ENCODE measurements at regions not wholly inside any gene's neighbourhood (a gene's known extent, or its start where the extent isn't known, plus 50 kb on each side); places are given as distances from the start of the nearest gene placed in this dataset.

DNA sequence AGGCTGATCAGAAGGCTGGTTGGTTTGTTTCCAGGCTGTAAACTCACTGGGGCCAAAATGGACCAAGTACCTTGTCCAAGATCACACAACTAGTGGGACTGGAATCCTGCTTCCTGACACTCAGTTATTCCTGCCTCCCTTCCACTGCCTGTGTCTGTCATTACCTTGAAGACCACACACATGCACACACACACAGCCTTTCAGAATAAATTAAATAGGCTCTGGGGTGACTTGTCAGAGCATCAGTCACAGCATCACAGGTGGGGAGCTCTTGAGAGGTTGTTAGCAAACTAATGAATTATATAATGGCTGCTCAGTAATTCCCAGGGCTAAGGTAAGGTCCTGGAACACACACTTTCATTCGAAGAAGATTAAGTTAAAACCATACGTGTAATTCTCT, 231.8 kb downstream of the UACA start:
- DNase-seq (ENCODE audit: extremely low read depth, low read depth), result no peak
- no peak for TF ChIP-seq CTCF (IDR thresholded peaks at IDR 0.05; ENCODE audit: low read depth, low read length, missing control alignments)

GRCh38 chr15:70530906-70531305, 232.5 kb downstream of the UACA start:
- DNase-seq (ENCODE audit: extremely low read depth, low read depth), result no peak
- no peak overlapping the region for H3K4me3 ChIP-seq (replicated peaks; ENCODE audit: low read depth, low read length)
- no peak for TF ChIP-seq CTCF (IDR thresholded peaks at IDR 0.05; ENCODE audit: low read depth, low read length, missing control alignments)

More for the DNA sequence above, 231.8 kb downstream of the UACA start:
- H3K4me3 ChIP-seq (replicated peaks; ENCODE audit: low read depth, low read length), result no peak overlapping the region

DNA sequence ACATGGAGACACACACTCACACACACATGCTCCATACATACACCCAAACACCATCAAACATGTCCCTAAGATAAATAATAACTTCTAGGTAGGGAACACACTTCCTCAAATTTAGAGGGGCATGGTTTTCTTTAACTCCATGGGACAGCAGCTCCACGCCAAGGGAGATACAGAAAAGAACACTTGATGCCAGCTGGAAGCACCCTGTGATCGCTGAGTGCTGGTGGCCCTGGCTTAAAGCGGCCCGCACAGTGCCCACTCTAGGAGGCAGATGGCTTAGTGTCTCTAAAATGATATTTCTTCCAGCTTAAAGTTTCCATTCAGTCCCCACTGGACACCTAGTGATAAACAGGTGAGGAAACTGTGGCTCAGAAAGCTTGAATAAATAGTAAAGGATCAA, 232.9 kb downstream of the UACA start:
- no peak overlapping the region for H3K4me3 ChIP-seq (replicated peaks; ENCODE audit: low read depth, low read length)
- no peak for TF ChIP-seq CTCF (IDR thresholded peaks at IDR 0.05; ENCODE audit: low read depth, low read length, missing control alignments)
- no peak for DNase-seq (ENCODE audit: extremely low read depth, low read depth)

DNA sequence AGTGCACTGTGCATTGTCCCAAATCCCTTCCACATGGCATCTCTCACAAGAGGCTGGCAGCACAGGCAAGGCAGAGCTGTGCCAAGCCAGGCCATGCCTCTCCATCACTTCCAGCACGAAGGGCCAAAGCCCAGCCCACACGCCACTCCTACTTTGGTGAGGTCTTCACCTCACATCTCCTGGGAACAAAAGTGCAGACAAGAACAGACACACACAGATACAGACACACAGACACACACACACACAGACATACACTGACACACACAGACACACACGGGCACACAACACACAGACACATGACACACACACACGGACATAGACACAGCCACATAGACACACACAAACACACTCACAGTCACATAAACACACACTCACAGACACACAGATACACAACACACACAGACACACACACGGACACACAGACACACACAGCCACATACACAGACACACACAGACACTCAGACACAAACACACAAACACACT, 233.3 kb downstream of the UACA start:
- no peak overlapping the region for H3K4me3 ChIP-seq (replicated peaks; ENCODE audit: low read depth, low read length)
- TF ChIP-seq CTCF (IDR thresholded peaks at IDR 0.05; ENCODE audit: low read depth, low read length, missing control alignments), result no peak
- no peak for DNase-seq (ENCODE audit: extremely low read depth, low read depth)

DNA sequence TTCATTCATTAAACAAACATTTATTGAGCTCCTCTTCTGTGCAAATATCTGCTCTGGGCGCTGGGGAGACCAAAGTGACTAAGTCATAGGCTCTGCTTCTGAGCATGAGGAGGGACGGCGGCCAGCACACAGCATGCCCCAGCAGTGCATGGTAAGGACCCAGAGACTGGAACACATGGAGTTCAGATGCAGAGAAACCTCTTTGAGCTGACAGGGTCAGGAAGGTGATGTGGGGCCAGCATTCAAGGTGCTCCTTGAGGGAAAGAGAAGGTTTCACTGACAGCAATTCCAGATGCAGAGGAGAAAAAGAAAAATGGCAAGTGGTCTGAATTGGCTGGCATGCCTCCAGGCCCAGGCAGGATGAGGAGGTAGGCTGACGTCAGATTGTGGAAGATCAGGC, 234.5 kb downstream of the UACA start:
- DNase-seq (ENCODE audit: extremely low read depth, low read depth), result no peak
- H3K4me3 ChIP-seq (replicated peaks; ENCODE audit: low read depth, low read length), result no peak overlapping the region
- no peak for TF ChIP-seq CTCF (IDR thresholded peaks at IDR 0.05; ENCODE audit: low read depth, low read length, missing control alignments)

DNA sequence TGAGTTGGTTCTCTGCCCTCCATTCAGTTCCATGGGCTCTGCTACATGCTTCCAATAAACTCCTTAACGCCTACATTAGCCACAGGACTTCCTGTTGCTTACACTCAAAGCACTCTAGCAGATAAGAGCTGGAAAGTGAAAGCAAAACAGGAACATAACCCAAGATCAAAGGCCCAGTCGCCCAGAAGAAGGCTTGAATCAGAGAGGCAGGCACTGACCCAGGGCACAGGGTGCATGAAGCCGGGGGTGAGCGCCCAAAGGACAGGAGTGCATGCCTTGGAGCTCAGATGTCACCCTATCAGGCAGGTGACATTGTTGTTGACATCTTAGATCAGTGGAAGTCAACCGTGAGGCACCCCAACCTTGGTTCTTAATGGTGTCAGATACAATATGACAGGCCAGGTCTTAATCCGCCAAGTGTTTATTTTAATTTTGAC, 235.1 kb downstream of the UACA start:
- H3K4me3 ChIP-seq (replicated peaks; ENCODE audit: low read depth, low read length), result no peak overlapping the region
- no peak for DNase-seq (ENCODE audit: extremely low read depth, low read depth)

More for the DNA sequence above, 235.1 kb downstream of the UACA start:
- TF ChIP-seq CTCF (IDR thresholded peaks at IDR 0.05; ENCODE audit: low read depth, low read length, missing control alignments), result no peak
